ENCODE measurements at regions not wholly inside any gene's neighbourhood (a gene's known extent, or its start where the extent isn't known, plus 50 kb on each side); places are given as distances from the start of the nearest gene placed in this dataset.

DNA sequence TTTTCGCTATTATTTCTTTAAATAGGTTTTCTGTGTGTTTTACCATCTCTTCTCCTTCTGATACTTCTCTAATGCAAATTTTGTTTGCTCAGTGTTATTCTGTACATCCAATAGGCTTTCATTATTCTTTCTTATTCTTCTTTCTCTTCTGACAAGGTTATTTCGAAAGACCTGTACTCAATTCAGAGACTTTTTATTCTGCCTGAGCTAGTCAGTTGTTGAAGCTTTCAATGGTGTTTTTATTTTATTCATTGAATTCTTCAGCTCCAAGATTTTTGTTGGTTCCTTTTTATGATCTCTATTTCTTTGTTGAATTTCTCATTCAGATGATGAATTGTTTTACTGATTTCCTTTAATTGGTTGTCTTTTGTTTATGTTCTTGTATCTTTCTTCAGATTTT lies 706.2 kb downstream of the NR2F1-AS1 start:
- WGBS, result no CpG with 5 or more reads among the region's 2 CpGs
- H2BK12ac ChIP-seq (ENCODE audit: low read length in 2 of 2), result no peak overlapping the region

DNA sequence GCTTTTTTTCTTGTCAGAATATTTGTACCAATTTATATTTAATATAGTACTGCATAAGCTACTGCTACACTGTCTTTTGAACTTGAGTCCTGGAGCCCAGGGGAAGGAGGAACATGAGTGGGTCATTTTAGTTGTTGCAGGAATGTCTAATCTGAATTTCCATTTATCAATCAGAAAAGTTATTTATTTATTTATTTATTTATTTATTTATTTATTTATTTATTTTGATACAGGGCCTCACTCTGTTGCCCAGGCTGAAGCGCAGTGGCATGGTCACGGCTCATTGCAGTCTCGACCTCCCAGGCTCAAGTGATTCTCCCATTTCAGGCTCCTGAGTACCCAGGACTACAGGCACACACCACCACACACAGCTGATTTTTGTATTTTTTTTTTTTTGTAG lies 712.6 kb downstream of the NR2F1-AS1 start:
- Histone ChIP-seq H3K4ac (ENCODE audit: low read depth in 1 of 2, low read length in 2 of 2) (no peak overlapping the region), H4K91ac (ENCODE audit: low read length) (no peak overlapping the region), H3K27ac (ENCODE audit: low read length, poor library complexity, severe bottlenecking) (no peak overlapping the region), H3K14ac (ENCODE audit: low read length in 2 of 2) (no peak overlapping the region), H2BK5ac (ENCODE audit: low read depth, low read length, poor library complexity, severe bottlenecking) (no peak overlapping the region), H3K79me1 (replicated peaks; ENCODE audit: low read length, poor library complexity, severe bottlenecking) (no peaks in the 10 kb centered on the region), H3K23ac (ENCODE audit: low read length in 2 of 2) (no peak overlapping the region), H3K9me3 (ENCODE audit: control insufficient read depth, low read length) (peaks cover 13% of the 10 kb centered on the region), H3K27me3 (ENCODE audit: control insufficient read depth in 1 of 2, insufficient read depth in 1 of 2, low read length in 2 of 2) (no peaks in the 10 kb centered on the region), H3K4me3 (ENCODE audit: insufficient read depth in 1 of 2, low read depth in 1 of 2, low read length in 2 of 2) (no peak overlapping the region), H2AFZ (ENCODE audit: low read depth, low read length) (no peak overlapping the region), H3K9ac (ENCODE audit: low read length) (no peak overlapping the region), H4K8ac (ENCODE audit: low read length) (no peak overlapping the region), H2BK12ac (ENCODE audit: low read length in 2 of 2) (no peak overlapping the region), H3K18ac (ENCODE audit: low read depth in 1 of 2, low read length in 2 of 2) (no peak overlapping the region), H2BK15ac (ENCODE audit: low read depth, poor library complexity, severe bottlenecking) (no peak overlapping the region), H2BK120ac (ENCODE audit: low read depth, low read length) (no peak overlapping the region), H3K4me1 (ENCODE audit: control insufficient read depth, insufficient read depth, low read depth, low read length) (no peaks in the 10 kb centered on the region), H3K4me2 (ENCODE audit: low read length, poor library complexity, severe bottlenecking) (no peak overlapping the region), H2AK5ac (ENCODE audit: low read length, severe bottlenecking) (no peak overlapping the region), H3K36me3 (ENCODE audit: control insufficient read depth in 1 of 2, insufficient read depth in 2 of 2, low read depth in 1 of 2, low read length in 2 of 2) (no peaks in the 10 kb centered on the region)
- DNase-seq, result no peak
- no CpG with 5 or more reads among the region's 3 CpGs for WGBS

More for the DNA sequence above, 706.2 kb downstream of the NR2F1-AS1 start:
- no peak for DNase-seq
- Histone ChIP-seq H3K14ac (ENCODE audit: low read length in 2 of 2) (no peak overlapping the region), H3K4ac (ENCODE audit: low read depth in 1 of 2, low read length in 2 of 2) (no peak overlapping the region), H2AK5ac (ENCODE audit: low read length, severe bottlenecking) (no peak overlapping the region), H2BK120ac (ENCODE audit: low read depth, low read length) (no peak overlapping the region), H3K4me1 (ENCODE audit: control insufficient read depth, insufficient read depth, low read depth, low read length) (no peaks in the 10 kb centered on the region), H3K27me3 (ENCODE audit: control insufficient read depth in 1 of 2, insufficient read depth in 1 of 2, low read length in 2 of 2) (no peaks in the 10 kb centered on the region), H4K8ac (ENCODE audit: low read length) (no peak overlapping the region), H3K79me1 (replicated peaks; ENCODE audit: low read length, poor library complexity, severe bottlenecking) (no peaks in the 10 kb centered on the region), H4K91ac (ENCODE audit: low read length) (no peak overlapping the region), H3K18ac (ENCODE audit: low read depth in 1 of 2, low read length in 2 of 2) (no peak overlapping the region), H3K36me3 (ENCODE audit: control insufficient read depth in 1 of 2, insufficient read depth in 2 of 2, low read depth in 1 of 2, low read length in 2 of 2) (no peaks in the 10 kb centered on the region), H3K9ac (ENCODE audit: low read length) (no peak overlapping the region), H2BK5ac (ENCODE audit: low read depth, low read length, poor library complexity, severe bottlenecking) (no peak overlapping the region), H3K23ac (ENCODE audit: low read length in 2 of 2) (no peak overlapping the region), H3K4me3 (ENCODE audit: insufficient read depth in 1 of 2, low read depth in 1 of 2, low read length in 2 of 2) (no peak overlapping the region), H3K4me2 (ENCODE audit: low read length, poor library complexity, severe bottlenecking) (no peak overlapping the region), H2BK15ac (ENCODE audit: low read depth, poor library complexity, severe bottlenecking) (no peak overlapping the region), H3K27ac (ENCODE audit: low read length, poor library complexity, severe bottlenecking) (no peak overlapping the region), H3K9me3 (ENCODE audit: control insufficient read depth, low read length) (peaks cover 36% of the 10 kb centered on the region), H2AFZ (ENCODE audit: low read depth, low read length) (no peak overlapping the region)

DNA sequence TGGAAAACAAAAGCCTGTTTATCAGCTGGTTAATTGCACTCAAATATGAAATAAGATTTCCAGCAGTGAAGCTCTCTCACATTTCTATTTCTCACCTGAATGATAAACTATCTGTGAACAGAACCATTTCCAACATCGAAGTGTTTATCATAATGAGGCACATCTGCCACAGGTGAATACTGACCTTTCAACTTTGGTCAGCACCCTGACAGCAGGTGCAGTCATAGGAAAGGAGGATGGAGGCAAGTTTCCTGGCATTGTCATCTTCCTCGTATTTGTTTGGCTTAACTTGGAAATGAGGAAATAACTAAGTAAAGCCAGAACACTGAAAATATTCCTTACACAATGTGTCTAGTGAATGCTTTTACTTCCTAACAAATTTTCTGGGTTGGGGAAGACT lies 716.4 kb downstream of the NR2F1-AS1 start:
- H3K4me2 ChIP-seq (ENCODE audit: low read length, poor library complexity, severe bottlenecking), result no peak overlapping the region
- H3K9me3 ChIP-seq (ENCODE audit: control insufficient read depth, low read length), result peaks cover 2% of the 10 kb centered on the region
- H3K4me3 ChIP-seq (ENCODE audit: insufficient read depth in 1 of 2, low read depth in 1 of 2, low read length in 2 of 2), result no peak overlapping the region
- H3K4ac ChIP-seq (ENCODE audit: low read depth in 1 of 2, low read length in 2 of 2), result no peak overlapping the region
- H3K9ac ChIP-seq (ENCODE audit: low read length), result no peak overlapping the region
- WGBS, result 89% methylated on average over 1 of the region's 2 CpGs
- no peak overlapping the region for H3K14ac ChIP-seq (ENCODE audit: low read length in 2 of 2)
- H3K27me3 ChIP-seq (ENCODE audit: control insufficient read depth in 1 of 2, insufficient read depth in 1 of 2, low read length in 2 of 2), result no peaks in the 10 kb centered on the region
- H3K36me3 ChIP-seq (ENCODE audit: control insufficient read depth in 1 of 2, insufficient read depth in 2 of 2, low read depth in 1 of 2, low read length in 2 of 2), result no peaks in the 10 kb centered on the region
- no peak overlapping the region for H3K18ac ChIP-seq (ENCODE audit: low read depth in 1 of 2, low read length in 2 of 2)
- H4K8ac ChIP-seq (ENCODE audit: low read length), result no peak overlapping the region
- H2AFZ ChIP-seq (ENCODE audit: low read depth, low read length), result no peak overlapping the region
- no peak overlapping the region for H2BK15ac ChIP-seq (ENCODE audit: low read depth, poor library complexity, severe bottlenecking)
- no peak overlapping the region for H2BK120ac ChIP-seq (ENCODE audit: low read depth, low read length)
- no peaks in the 10 kb centered on the region for H3K4me1 ChIP-seq (ENCODE audit: control insufficient read depth, insufficient read depth, low read depth, low read length)
- H4K91ac ChIP-seq (ENCODE audit: low read length), result no peak overlapping the region
- no peak overlapping the region for H2BK12ac ChIP-seq (ENCODE audit: low read length in 2 of 2)
- no peaks in the 10 kb centered on the region for H3K79me1 ChIP-seq (replicated peaks; ENCODE audit: low read length, poor library complexity, severe bottlenecking)
- no peak overlapping the region for H3K23ac ChIP-seq (ENCODE audit: low read length in 2 of 2)
- H2AK5ac ChIP-seq (ENCODE audit: low read length, severe bottlenecking), result no peak overlapping the region
- no peak overlapping the region for H3K27ac ChIP-seq (ENCODE audit: low read length, poor library complexity, severe bottlenecking)
- H2BK5ac ChIP-seq (ENCODE audit: low read depth, low read length, poor library complexity, severe bottlenecking), result no peak overlapping the region
- no peak for DNase-seq

DNA sequence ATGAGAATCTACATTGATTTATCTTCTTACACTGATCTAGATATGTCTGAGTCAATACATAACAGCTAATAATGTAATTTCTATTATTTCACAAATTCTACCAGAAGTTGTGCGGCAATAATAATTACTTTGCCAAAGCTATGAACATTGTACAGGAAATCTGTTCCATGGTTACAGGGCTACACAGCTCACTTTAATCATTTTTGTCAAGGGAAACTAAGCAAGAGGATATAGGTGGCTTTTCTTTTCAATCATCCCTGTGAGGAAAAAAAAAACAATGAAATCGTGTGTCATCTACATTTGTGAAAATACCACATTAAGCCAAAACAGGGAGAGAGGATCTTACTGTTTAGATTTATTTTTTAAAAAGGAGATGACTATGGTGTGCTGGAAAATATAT lies 717.4 kb downstream of the NR2F1-AS1 start:
- no peaks in the 10 kb centered on the region for H3K79me1 ChIP-seq (replicated peaks; ENCODE audit: low read length, poor library complexity, severe bottlenecking)
- no peaks in the 10 kb centered on the region for H3K4me1 ChIP-seq (ENCODE audit: control insufficient read depth, insufficient read depth, low read depth, low read length)
- no peak overlapping the region for H2AFZ ChIP-seq (ENCODE audit: low read depth, low read length)
- H2AK5ac ChIP-seq (ENCODE audit: low read length, severe bottlenecking), result no peak overlapping the region
- H2BK120ac ChIP-seq (ENCODE audit: low read depth, low read length), result no peak overlapping the region
- H3K4me2 ChIP-seq (ENCODE audit: low read length, poor library complexity, severe bottlenecking), result no peak overlapping the region
- H3K18ac ChIP-seq (ENCODE audit: low read depth in 1 of 2, low read length in 2 of 2), result no peak overlapping the region
- no peaks in the 10 kb centered on the region for H3K36me3 ChIP-seq (ENCODE audit: control insufficient read depth in 1 of 2, insufficient read depth in 2 of 2, low read depth in 1 of 2, low read length in 2 of 2)
- H4K8ac ChIP-seq (ENCODE audit: low read length), result no peak overlapping the region
- H2BK15ac ChIP-seq (ENCODE audit: low read depth, poor library complexity, severe bottlenecking), result no peak overlapping the region
- H3K27ac ChIP-seq (ENCODE audit: low read length, poor library complexity, severe bottlenecking), result no peak overlapping the region
- no peak overlapping the region for H3K23ac ChIP-seq (ENCODE audit: low read length in 2 of 2)
- no peak for DNase-seq
- no peak overlapping the region for H3K9ac ChIP-seq (ENCODE audit: low read length)
- H2BK12ac ChIP-seq (ENCODE audit: low read length in 2 of 2), result no peak overlapping the region
- H3K27me3 ChIP-seq (ENCODE audit: control insufficient read depth in 1 of 2, insufficient read depth in 1 of 2, low read length in 2 of 2), result no peaks in the 10 kb centered on the region
- no peak overlapping the region for H4K91ac ChIP-seq (ENCODE audit: low read length)
- H3K9me3 ChIP-seq (ENCODE audit: control insufficient read depth, low read length), result no peaks in the 10 kb centered on the region
- WGBS, result 100% methylated on average over 1 of the region's 2 CpGs
- no peak overlapping the region for H2BK5ac ChIP-seq (ENCODE audit: low read depth, low read length, poor library complexity, severe bottlenecking)
- H3K14ac ChIP-seq (ENCODE audit: low read length in 2 of 2), result no peak overlapping the region
- no peak overlapping the region for H3K4me3 ChIP-seq (ENCODE audit: insufficient read depth in 1 of 2, low read depth in 1 of 2, low read length in 2 of 2)
- H3K4ac ChIP-seq (ENCODE audit: low read depth in 1 of 2, low read length in 2 of 2), result no peak overlapping the region
